K562 (cell line): ENCODE measurements at regions not wholly inside any gene's neighbourhood (a gene's known extent, or its start where the extent isn't known, plus 50 kb on each side); places are given as distances from the start of the nearest gene placed in this dataset.

Experiments used
- BACH1 ChIP-seq: fragments of 200-800 bp; sonication (Bioruptor generic); IDR thresholded peaks from 2 replicates; pipeline ENCODE4 v1.6.1; 2016; ENCODE audit warnings: missing genetic modification characterization, missing compliant biosample characterization
- FOSL1 ChIP-seq: fragments of 200-800 bp; sonication (Bioruptor generic); conservative IDR thresholded peaks from 2 replicates; pipeline ENCODE4 v1.6.1; 2016; ENCODE audit warnings: missing genetic modification characterization, missing compliant biosample characterization
- KAT7 ChIP-seq: sonication (generic); formaldehyde crosslinking; IDR thresholded peaks from 2 replicates; pipeline ENCODE4 v1.8.0; 2022; ENCODE audit warnings: missing genetic modification reagents, mild to moderate bottlenecking, borderline replicate concordance
- POLR2A ChIP-seq: fragments of 450-650 bp; conservative IDR thresholded peaks from 2 replicates; pipeline ENCODE4 v1.6.1; 2016
- SETDB1 ChIP-seq: IDR thresholded peaks from one replicate; pipeline ENCODE4 v1.6.1; 2012; ENCODE audit warnings: low read length, control low read depth, inconsistent platforms

DNA sequence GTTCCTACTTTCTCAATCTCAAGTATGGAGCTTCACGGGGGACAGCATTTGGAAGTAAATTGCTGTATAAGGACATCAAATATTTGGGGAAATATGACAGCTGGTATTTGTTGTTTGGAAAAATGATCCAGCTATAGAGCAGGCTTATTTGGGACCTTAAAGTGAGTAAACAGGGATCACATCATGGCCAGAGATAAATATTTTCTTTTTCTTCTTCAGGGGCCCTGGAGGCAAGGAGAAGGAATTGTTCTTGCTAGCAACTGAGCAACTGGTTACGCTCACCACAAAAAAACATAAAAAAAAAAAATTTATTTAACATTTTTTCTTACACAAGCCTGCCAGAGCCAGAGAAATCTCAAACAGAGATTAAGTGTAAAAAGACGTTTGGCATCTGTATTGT is 277.2 kb upstream of the UGT8 start:
- TF ChIP-seq BACH1 (tag): no peak
- TF ChIP-seq KAT7 (CRISPR knock-in tag): no peak
- TF ChIP-seq SETDB1: no peak
- no peak for TF ChIP-seq POLR2A
- no peak for TF ChIP-seq FOSL1 (tag)
